ENCODE measurements at regions not wholly inside any gene's neighbourhood (a gene's known extent, or its start where the extent isn't known, plus 50 kb on each side); places are given as distances from the start of the nearest gene placed in this dataset.
"Not testable (repeated sequence)": the region's sequence is repeated elsewhere in the genome, so short reads cannot be mapped to it uniquely, and the experiment has no call there.

- TF ChIP-seq, protein P1, sequence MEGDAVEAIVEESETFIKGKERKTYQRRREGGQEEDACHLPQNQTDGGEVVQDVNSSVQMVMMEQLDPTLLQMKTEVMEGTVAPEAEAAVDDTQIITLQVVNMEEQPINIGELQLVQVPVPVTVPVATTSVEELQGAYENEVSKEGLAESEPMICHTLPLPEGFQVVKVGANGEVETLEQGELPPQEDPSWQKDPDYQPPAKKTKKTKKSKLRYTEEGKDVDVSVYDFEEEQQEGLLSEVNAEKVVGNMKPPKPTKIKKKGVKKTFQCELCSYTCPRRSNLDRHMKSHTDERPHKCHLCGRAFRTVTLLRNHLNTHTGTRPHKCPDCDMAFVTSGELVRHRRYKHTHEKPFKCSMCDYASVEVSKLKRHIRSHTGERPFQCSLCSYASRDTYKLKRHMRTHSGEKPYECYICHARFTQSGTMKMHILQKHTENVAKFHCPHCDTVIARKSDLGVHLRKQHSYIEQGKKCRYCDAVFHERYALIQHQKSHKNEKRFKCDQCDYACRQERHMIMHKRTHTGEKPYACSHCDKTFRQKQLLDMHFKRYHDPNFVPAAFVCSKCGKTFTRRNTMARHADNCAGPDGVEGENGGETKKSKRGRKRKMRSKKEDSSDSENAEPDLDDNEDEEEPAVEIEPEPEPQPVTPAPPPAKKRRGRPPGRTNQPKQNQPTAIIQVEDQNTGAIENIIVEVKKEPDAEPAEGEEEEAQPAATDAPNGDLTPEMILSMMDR (IDR thresholded peaks at IDR 0.05): no peak
- no peak overlapping the region for H3K4me3 Mint-ChIP-seq
- H3K27me3 Mint-ChIP-seq (ENCODE audit: insufficient read depth): no peaks in the 10 kb centered on the region
- H3K36me3 Mint-ChIP-seq (ENCODE audit: low read depth): no peaks in the 10 kb centered on the region; the same call in 1 of the 2 replicates
- peaks cover 20% of the 10 kb centered on the region for H3K9me3 Mint-ChIP-seq
- no peak overlapping the region for H3K27ac Mint-ChIP-seq
- no peaks in the 10 kb centered on the region for H3K4me1 Mint-ChIP-seq (ENCODE audit: low read depth)
- no peak for DNase-seq
Observed at GRCh38 chr1:191519519-191519918, 638.7 kb upstream of the RGS18 start.

DNA sequence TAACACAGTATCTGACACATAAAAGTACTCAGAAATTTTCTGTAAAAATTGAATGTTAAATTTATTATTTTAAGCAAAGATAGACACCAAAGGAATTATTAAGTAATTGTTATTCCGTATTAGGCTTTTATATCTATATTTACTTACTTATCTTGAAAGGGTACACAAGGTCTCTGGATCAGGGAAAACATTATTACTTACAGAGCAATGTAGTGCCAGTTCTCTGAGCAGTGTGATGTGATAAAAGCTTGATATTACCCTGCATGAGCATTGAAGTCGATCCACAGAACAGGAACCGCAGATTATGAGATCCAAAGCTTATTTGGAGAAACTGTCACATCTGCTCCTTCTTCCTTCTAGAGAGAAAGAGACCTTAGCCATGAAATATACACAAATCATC lies 637.9 kb upstream of the RGS18 start:
- Mint-ChIP-seq H3K27ac (no peak overlapping the region), H3K27me3 (ENCODE audit: insufficient read depth) (no peaks in the 10 kb centered on the region), H3K4me1 (ENCODE audit: low read depth) (no peaks in the 10 kb centered on the region), H3K4me3 (no peak overlapping the region), H3K36me3 (ENCODE audit: low read depth) (no peaks in the 10 kb centered on the region; the same call in 1 of the 2 replicates), H3K9me3 (peaks cover 23% of the 10 kb centered on the region)
- DNase-seq: no peak
- TF ChIP-seq, protein P1 (IDR thresholded peaks at IDR 0.05): no peak

DNA sequence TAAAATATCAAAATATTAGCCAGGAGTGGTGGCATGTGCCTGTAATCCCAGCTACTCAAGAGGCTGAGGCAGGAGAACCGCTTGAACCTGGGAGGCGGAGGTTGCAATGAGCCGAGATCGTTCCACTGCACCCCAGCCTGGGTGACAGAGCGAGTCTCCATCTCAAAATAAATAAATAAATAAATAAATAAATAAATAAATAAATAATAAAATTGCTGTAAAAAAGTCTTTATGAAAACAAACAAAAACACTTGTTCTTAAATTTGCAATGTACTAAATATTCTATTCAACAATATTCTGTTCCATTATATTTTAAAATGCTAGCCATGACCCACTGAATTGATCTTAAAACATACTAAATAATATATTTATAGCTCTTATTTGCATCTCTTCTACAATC lies 632.3 kb upstream of the RGS18 start:
- H3K9me3 Mint-ChIP-seq: peaks cover 19% of the 10 kb centered on the region
- H3K27me3 Mint-ChIP-seq (ENCODE audit: insufficient read depth); H3K27ac Mint-ChIP-seq; H3K36me3 Mint-ChIP-seq (ENCODE audit: low read depth); DNase-seq; H3K4me1 Mint-ChIP-seq (ENCODE audit: low read depth); H3K4me3 Mint-ChIP-seq: not testable (repeated sequence)

DNA sequence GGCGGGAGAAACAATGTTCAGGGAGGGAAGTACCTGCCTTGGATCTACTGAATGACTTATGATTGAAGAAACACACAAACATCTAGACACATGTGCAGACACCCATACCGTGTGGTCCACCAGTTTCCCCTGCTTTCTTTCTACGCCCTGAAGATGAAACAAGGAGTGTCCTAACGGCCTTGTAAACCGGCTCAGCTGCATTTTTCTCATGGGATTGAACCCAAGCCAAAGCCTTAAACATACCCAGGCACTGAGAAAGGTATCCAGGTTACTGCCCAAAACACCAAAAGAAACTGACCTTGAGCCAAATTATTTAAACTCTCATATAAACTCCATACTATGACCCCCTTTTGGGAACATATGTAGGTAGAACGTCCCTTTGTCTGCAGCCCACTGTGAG lies 630.0 kb upstream of the RGS18 start:
- H3K9me3 Mint-ChIP-seq: peaks cover 19% of the 10 kb centered on the region
- H3K4me1 Mint-ChIP-seq (ENCODE audit: low read depth): no peaks in the 10 kb centered on the region
- H3K4me3 Mint-ChIP-seq: no peak overlapping the region
- no peaks in the 10 kb centered on the region for H3K36me3 Mint-ChIP-seq (ENCODE audit: low read depth)
- H3K27me3 Mint-ChIP-seq (ENCODE audit: insufficient read depth): no peaks in the 10 kb centered on the region
- no peak overlapping the region for H3K27ac Mint-ChIP-seq
- no peak for DNase-seq
- TF ChIP-seq, protein P1 (IDR thresholded peaks at IDR 0.05): no peak

DNA sequence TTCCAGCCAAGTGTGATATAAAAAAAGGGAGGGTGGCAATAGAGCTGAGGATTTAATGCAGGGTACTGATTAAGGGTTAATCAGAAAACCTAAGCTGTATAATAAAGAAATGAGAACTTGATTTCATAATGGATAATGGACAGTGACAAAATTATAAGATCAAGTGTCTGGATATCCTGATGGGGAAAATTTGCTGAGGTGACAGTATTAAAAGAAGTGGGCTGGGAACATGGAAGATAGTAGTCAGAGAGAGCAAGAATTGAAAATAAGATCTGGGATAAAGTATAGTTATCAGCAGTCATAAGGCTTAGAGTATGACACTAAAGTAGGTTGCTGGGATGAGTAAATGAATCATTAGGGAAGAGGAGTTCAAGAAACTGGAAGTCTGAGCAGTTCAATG lies 627.3 kb upstream of the RGS18 start:
- Mint-ChIP-seq H3K27ac (no peak overlapping the region), H3K27me3 (ENCODE audit: insufficient read depth) (no peaks in the 10 kb centered on the region), H3K36me3 (ENCODE audit: low read depth) (no peaks in the 10 kb centered on the region; the same call in 1 of the 2 replicates), H3K9me3 (peaks cover 23% of the 10 kb centered on the region), H3K4me3 (no peak overlapping the region), H3K4me1 (ENCODE audit: low read depth) (no peaks in the 10 kb centered on the region)
- no peak for DNase-seq
- TF ChIP-seq, protein P1 (IDR thresholded peaks at IDR 0.05): no peak

- Mint-ChIP-seq H3K36me3 (ENCODE audit: low read depth) (no peaks in the 10 kb centered on the region; the same call in 1 of the 2 replicates), H3K27ac (no peak overlapping the region), H3K4me1 (ENCODE audit: low read depth) (no peaks in the 10 kb centered on the region), H3K9me3 (peaks cover 36% of the 10 kb centered on the region), H3K27me3 (ENCODE audit: insufficient read depth) (no peaks in the 10 kb centered on the region), H3K4me3 (no peak overlapping the region)
- DNase-seq: no peak
- TF ChIP-seq, protein P1 (IDR thresholded peaks at IDR 0.05): no peak
Observed at GRCh38 chr1:191533254-191533653, 625.0 kb upstream of the RGS18 start.
